ENCODE measurements at regions not wholly inside any gene's neighbourhood (a gene's known extent, or its start where the extent isn't known, plus 50 kb on each side); places are given as distances from the start of the nearest gene placed in this dataset.

DNA sequence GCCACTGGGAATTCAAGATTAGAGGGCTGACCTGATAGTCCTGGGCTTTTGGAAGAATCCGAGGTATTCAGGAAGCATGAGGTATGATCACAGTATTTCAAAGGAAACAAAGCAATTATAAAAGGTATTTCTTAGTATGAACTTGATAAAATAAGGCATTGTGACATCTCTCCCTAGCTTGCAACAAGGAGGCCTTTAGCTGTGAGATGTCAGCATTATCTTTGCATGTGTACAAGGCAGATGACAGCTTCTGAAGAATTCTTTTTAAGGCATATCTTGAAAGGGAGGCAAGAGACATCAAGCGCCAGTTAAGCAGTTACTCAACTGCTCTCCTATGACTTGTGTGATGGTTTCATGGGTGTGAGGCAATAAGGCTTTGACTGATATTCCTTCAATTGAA, 1123.7 kb downstream of the PLA2G4A start:
- H3K9me3 ChIP-seq (ENCODE audit: insufficient read depth, low read depth, low read length), result peaks cover 2% of the 10 kb centered on the region
- H2BK5ac ChIP-seq (ENCODE audit: low read depth, low read length, poor library complexity), result no peak overlapping the region
- no peak overlapping the region for H4K8ac ChIP-seq (ENCODE audit: low read depth, low read length)
- H3K79me1 ChIP-seq (ENCODE audit: low read length), result no peaks in the 10 kb centered on the region
- no peak overlapping the region for H3K18ac ChIP-seq (ENCODE audit: low read length)
- H3K4me2 ChIP-seq (ENCODE audit: low read length), result no peak overlapping the region
- no peaks in the 10 kb centered on the region for H3K36me3 ChIP-seq (ENCODE audit: control insufficient read depth in 1 of 2, insufficient read depth in 2 of 2, low read length in 2 of 2)
- H3K4ac ChIP-seq (ENCODE audit: low read depth, low read length), result no peak overlapping the region
- H2AK5ac ChIP-seq (ENCODE audit: low read length), result no peak overlapping the region
- no peak overlapping the region for H3K4me3 ChIP-seq (ENCODE audit: low read depth, low read length)
- H3K14ac ChIP-seq (ENCODE audit: low read length), result no peak overlapping the region
- H3K27me3 ChIP-seq (ENCODE audit: insufficient read depth, low read length), result no peaks in the 10 kb centered on the region
- H3K79me2 ChIP-seq (ENCODE audit: control insufficient read depth, insufficient read depth, low read length, poor library complexity), result no peaks in the 10 kb centered on the region
- no peaks in the 10 kb centered on the region for H3K4me1 ChIP-seq (ENCODE audit: control insufficient read depth in 1 of 2, insufficient read depth in 2 of 2, low read length in 2 of 2)
- H2BK12ac ChIP-seq (ENCODE audit: low read length), result no peak overlapping the region
- H3K27ac ChIP-seq (ENCODE audit: low read depth, low read length), result no peak overlapping the region
- no peak overlapping the region for H2BK120ac ChIP-seq (ENCODE audit: insufficient read depth, low read length, poor library complexity)
- peak; percentile 4 to 54 for DNase-seq
- H4K91ac ChIP-seq (ENCODE audit: low read depth, low read length), result no peak overlapping the region
- no peak overlapping the region for H4K12ac ChIP-seq (ENCODE audit: low read depth, low read length)
- no CpG with 5 or more reads among the region's 2 CpGs for WGBS (ENCODE audit: extremely low coverage, insufficient coverage, insufficient read length)
- no peak overlapping the region for H3K23ac ChIP-seq (ENCODE audit: low read length)
- H2AFZ ChIP-seq (ENCODE audit: insufficient read depth, low read length, poor library complexity), result no peak overlapping the region
- H3K9ac ChIP-seq (ENCODE audit: low read length), result no peak overlapping the region

DNA sequence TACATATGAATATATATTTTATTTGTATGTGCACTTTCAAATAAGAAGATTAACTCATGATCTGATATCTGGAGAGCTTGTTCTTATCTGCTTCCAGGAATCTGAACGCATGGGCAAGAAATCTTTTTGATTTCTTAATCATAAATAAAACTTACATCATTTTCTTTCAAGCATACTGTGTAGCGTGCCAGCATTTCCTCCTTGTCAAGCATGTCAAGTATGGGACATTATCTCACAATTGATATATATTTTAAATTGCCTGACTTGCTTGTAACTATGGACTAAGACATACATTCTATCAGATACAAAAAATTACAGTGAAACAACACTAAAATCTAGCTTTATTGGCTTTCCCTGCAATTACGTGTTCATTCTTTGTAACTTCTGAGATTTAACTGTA, 1128.2 kb downstream of the PLA2G4A start:
- Histone ChIP-seq H3K18ac (ENCODE audit: low read length) (no peak overlapping the region), H4K8ac (ENCODE audit: low read depth, low read length) (no peak overlapping the region), H4K91ac (ENCODE audit: low read depth, low read length) (no peak overlapping the region), H3K27ac (ENCODE audit: low read depth, low read length) (no peak overlapping the region), H4K12ac (ENCODE audit: low read depth, low read length) (no peak overlapping the region), H3K14ac (ENCODE audit: low read length) (no peak overlapping the region), H3K4me3 (ENCODE audit: low read depth, low read length) (no peak overlapping the region), H3K79me2 (ENCODE audit: control insufficient read depth, insufficient read depth, low read length, poor library complexity) (no peaks in the 10 kb centered on the region), H3K9ac (ENCODE audit: low read length) (no peak overlapping the region), H2BK5ac (ENCODE audit: low read depth, low read length, poor library complexity) (no peak overlapping the region), H3K27me3 (ENCODE audit: insufficient read depth, low read length) (no peaks in the 10 kb centered on the region), H3K4me1 (ENCODE audit: control insufficient read depth in 1 of 2, insufficient read depth in 2 of 2, low read length in 2 of 2) (no peaks in the 10 kb centered on the region), H3K23ac (ENCODE audit: low read length) (no peak overlapping the region), H2BK12ac (ENCODE audit: low read length) (no peak overlapping the region), H2BK120ac (ENCODE audit: insufficient read depth, low read length, poor library complexity) (no peak overlapping the region), H3K4ac (ENCODE audit: low read depth, low read length) (no peak overlapping the region), H3K79me1 (ENCODE audit: low read length) (no peaks in the 10 kb centered on the region), H2AFZ (ENCODE audit: insufficient read depth, low read length, poor library complexity) (no peak overlapping the region), H3K36me3 (ENCODE audit: control insufficient read depth in 1 of 2, insufficient read depth in 2 of 2, low read length in 2 of 2) (no peaks in the 10 kb centered on the region), H2AK5ac (ENCODE audit: low read length) (no peak overlapping the region), H3K9me3 (ENCODE audit: insufficient read depth, low read depth, low read length) (no peaks in the 10 kb centered on the region), H3K4me2 (ENCODE audit: low read length) (no peak overlapping the region)
- no CpG with 5 or more reads among the region's 3 CpGs for WGBS (ENCODE audit: extremely low coverage, insufficient coverage, insufficient read length)
- DNase-seq, result peak; percentile 29 to 64

DNA sequence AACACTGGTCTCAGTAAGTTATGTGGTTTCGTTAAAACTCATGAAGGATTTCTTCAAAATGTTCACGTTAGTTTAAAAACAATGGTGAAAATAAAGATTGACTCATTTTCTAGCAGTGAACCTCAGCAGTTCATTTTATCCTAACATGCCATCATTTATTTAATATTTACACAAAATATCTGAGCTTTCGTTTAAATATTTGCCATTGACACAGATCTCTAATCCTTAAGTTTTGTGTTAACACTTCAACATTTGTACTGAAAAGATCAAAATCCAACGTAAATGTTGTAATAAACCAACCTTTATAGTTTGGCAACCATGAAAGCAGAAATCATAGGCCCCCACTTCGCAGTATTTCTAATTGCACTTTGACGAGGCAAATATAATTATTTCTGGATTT, 1129.5 kb downstream of the PLA2G4A start:
- Histone ChIP-seq H3K27me3 (ENCODE audit: insufficient read depth, low read length) (no peaks in the 10 kb centered on the region), H3K9ac (ENCODE audit: low read length) (no peak overlapping the region), H3K4me1 (ENCODE audit: control insufficient read depth in 1 of 2, insufficient read depth in 2 of 2, low read length in 2 of 2) (no peaks in the 10 kb centered on the region), H3K36me3 (ENCODE audit: control insufficient read depth in 1 of 2, insufficient read depth in 2 of 2, low read length in 2 of 2) (no peaks in the 10 kb centered on the region), H2BK12ac (ENCODE audit: low read length) (no peak overlapping the region), H2AFZ (ENCODE audit: insufficient read depth, low read length, poor library complexity) (no peak overlapping the region), H3K4ac (ENCODE audit: low read depth, low read length) (no peak overlapping the region), H3K79me1 (ENCODE audit: low read length) (no peaks in the 10 kb centered on the region), H3K79me2 (ENCODE audit: control insufficient read depth, insufficient read depth, low read length, poor library complexity) (no peaks in the 10 kb centered on the region), H4K91ac (ENCODE audit: low read depth, low read length) (no peak overlapping the region), H4K12ac (ENCODE audit: low read depth, low read length) (no peak overlapping the region), H2BK120ac (ENCODE audit: insufficient read depth, low read length, poor library complexity) (no peak overlapping the region), H3K9me3 (ENCODE audit: insufficient read depth, low read depth, low read length) (no peaks in the 10 kb centered on the region), H3K27ac (ENCODE audit: low read depth, low read length) (no peak overlapping the region), H3K14ac (ENCODE audit: low read length) (no peak overlapping the region), H2AK5ac (ENCODE audit: low read length) (no peak overlapping the region), H3K18ac (ENCODE audit: low read length) (no peak overlapping the region), H3K4me2 (ENCODE audit: low read length) (no peak overlapping the region), H3K23ac (ENCODE audit: low read length) (no peak overlapping the region), H3K4me3 (ENCODE audit: low read depth, low read length) (no peak overlapping the region), H4K8ac (ENCODE audit: low read depth, low read length) (no peak overlapping the region), H2BK5ac (ENCODE audit: low read depth, low read length, poor library complexity) (no peak overlapping the region)
- no CpG with 5 or more reads among the region's 6 CpGs for WGBS (ENCODE audit: extremely low coverage, insufficient coverage, insufficient read length)
- no peak for DNase-seq

DNA sequence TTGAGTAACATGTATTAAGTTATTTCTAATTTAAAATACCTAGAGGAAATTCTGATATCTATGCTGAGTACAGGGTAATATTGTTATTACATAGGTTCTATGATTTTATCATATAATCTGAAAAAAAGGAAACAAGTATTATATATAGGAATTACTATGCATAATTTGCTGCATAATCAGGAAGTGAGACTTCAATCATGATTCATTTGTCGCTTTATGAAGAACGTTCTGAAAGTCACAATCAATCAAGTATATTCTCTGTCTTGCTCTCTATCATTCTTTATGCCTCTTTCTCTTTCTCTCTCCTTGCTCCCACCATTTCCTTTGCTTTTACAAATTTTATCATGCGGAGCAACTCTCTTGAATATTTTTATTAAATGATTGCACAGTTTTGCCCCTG, 1130.3 kb downstream of the PLA2G4A start:
- H3K4me1 ChIP-seq (ENCODE audit: control insufficient read depth in 1 of 2, insufficient read depth in 2 of 2, low read length in 2 of 2), result no peaks in the 10 kb centered on the region
- H4K8ac ChIP-seq (ENCODE audit: low read depth, low read length), result no peak overlapping the region
- H2BK5ac ChIP-seq (ENCODE audit: low read depth, low read length, poor library complexity), result no peak overlapping the region
- H3K79me2 ChIP-seq (ENCODE audit: control insufficient read depth, insufficient read depth, low read length, poor library complexity), result no peaks in the 10 kb centered on the region
- no peak overlapping the region for H3K18ac ChIP-seq (ENCODE audit: low read length)
- no peaks in the 10 kb centered on the region for H3K36me3 ChIP-seq (ENCODE audit: control insufficient read depth in 1 of 2, insufficient read depth in 2 of 2, low read length in 2 of 2)
- no peaks in the 10 kb centered on the region for H3K79me1 ChIP-seq (ENCODE audit: low read length)
- no peaks in the 10 kb centered on the region for H3K9me3 ChIP-seq (ENCODE audit: insufficient read depth, low read depth, low read length)
- H3K9ac ChIP-seq (ENCODE audit: low read length), result no peak overlapping the region
- H2AFZ ChIP-seq (ENCODE audit: insufficient read depth, low read length, poor library complexity), result no peak overlapping the region
- H3K23ac ChIP-seq (ENCODE audit: low read length), result no peak overlapping the region
- no CpG with 5 or more reads among the region's 3 CpGs for WGBS (ENCODE audit: extremely low coverage, insufficient coverage, insufficient read length)
- H4K91ac ChIP-seq (ENCODE audit: low read depth, low read length), result no peak overlapping the region
- H2BK120ac ChIP-seq (ENCODE audit: insufficient read depth, low read length, poor library complexity), result no peak overlapping the region
- H3K4ac ChIP-seq (ENCODE audit: low read depth, low read length), result no peak overlapping the region
- H3K4me2 ChIP-seq (ENCODE audit: low read length), result no peak overlapping the region
- H4K12ac ChIP-seq (ENCODE audit: low read depth, low read length), result no peak overlapping the region
- H3K27ac ChIP-seq (ENCODE audit: low read depth, low read length), result no peak overlapping the region
- no peak overlapping the region for H3K4me3 ChIP-seq (ENCODE audit: low read depth, low read length)
- no peaks in the 10 kb centered on the region for H3K27me3 ChIP-seq (ENCODE audit: insufficient read depth, low read length)
- H2AK5ac ChIP-seq (ENCODE audit: low read length), result no peak overlapping the region
- no peak for DNase-seq
- H2BK12ac ChIP-seq (ENCODE audit: low read length), result no peak overlapping the region
- no peak overlapping the region for H3K14ac ChIP-seq (ENCODE audit: low read length)

Measured in trophoblast cell (in vitro differentiated cells and primary cell).